Activated CD4-positive, alpha-beta T cell treated with anti-CD3 and anti-CD28 coated beads for 4 hours (primary cell): ENCODE measurements at regions not wholly inside any gene's neighbourhood (a gene's known extent, or its start where the extent isn't known, plus 50 kb on each side); places are given as distances from the start of the nearest gene placed in this dataset.
"Not testable (repeated sequence)": the region's sequence is repeated elsewhere in the genome, so short reads cannot be mapped to it uniquely, and the experiment has no call there.

Source experiments
- DNase-seq, 2 donors: peaks; one replicate each; pipeline ENCODE4 v3.0.0-alpha.2; 2020

DNA sequence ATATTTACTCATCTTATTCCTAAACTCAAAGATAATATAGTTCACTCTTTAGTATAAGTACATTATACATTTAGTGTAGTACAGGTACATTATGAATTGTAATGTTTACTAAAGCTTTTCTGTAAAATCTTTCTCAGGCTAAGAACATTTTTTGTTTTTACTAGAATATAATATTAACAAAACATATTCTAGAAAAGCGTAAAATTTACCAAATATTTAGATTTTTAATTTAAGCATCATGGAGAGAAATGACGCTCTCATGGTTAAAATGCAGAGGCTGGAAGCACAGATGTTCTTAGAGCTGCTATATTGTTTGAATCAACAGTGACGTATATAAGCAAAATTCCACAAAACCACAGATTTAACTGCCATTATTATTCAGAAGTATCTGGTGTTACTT, 54.7 kb upstream of the NBPF15 start:
- DNase-seq, result not testable (repeated sequence)

- not testable (repeated sequence) for DNase-seq
Observed at GRCh38 chr1:144516906-144517305, 55.4 kb upstream of the NBPF15 start.

DNA sequence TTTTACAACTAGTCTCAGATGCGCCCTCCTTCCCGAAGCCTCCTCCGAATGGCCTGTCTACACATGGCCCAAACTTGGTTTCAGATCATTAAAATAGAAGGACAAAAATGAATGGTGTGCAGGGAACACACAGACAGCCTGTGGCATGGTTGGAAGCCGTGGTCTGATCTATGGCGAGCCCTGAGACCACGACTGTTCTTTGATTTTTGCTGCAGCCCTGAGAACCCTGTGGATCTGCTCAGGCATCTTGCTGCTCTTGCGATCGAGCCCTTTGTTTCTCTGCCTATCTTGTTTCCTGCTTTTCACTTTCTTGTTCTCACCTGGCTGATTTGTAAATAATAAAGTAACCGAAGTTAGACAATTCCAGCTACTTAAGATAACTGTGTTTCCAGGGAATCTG, 57.0 kb upstream of the NBPF15 start:
- not testable (repeated sequence) for DNase-seq

- not testable (repeated sequence) for DNase-seq
Observed at GRCh38 chr1:144519528-144520189, 58.2 kb upstream of the NBPF15 start.

GRCh38 chr1:144523661-144524407, 62.4 kb upstream of the NBPF15 start:
- DNase-seq, result peak; percentile 37 to 56

DNA sequence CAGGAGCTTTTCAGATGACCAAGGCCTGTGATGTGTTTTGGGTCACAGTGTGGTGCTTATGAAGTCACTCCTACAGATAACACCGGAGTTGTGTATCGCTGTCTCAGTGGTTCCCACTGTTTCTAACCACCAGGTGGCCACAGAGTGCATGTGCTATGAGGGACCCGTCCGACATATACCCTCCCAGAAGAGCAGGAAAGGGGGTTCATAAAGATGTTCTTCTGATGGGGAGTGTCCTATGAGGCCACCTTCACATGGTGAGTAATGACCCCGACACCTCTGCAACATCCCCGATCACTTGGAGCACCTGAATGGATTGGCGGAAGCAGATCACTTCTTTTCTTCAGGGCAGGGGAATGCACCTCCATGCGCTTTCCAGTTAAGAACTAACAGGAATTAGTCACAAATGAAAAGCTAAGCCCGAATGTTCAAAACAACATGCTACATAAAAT, 60.5 kb upstream of the PPIAL4F start:
- DNase-seq, result peak in 1 of 2 donors; percentile 13

DNA sequence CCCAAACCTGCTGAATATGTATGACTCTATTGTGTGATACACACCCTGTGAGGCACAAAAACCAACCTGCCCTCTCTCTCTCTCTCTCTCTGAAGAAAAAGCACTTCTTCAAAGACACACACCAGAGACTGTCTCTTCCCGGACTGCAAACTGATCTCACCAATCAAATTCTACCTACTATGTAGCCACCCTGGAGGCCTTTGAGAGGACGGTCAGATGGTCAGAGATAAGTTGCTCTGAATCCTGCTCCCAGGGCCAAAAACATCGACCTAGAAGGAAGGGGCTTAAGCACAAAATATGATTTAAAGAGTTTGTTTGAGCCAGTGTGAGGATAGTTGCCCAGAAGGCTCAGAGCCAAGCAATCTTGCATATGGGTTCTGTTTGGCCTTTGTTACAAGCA, 59.2 kb upstream of the PPIAL4F start:
- not testable (repeated sequence) for DNase-seq

DNA sequence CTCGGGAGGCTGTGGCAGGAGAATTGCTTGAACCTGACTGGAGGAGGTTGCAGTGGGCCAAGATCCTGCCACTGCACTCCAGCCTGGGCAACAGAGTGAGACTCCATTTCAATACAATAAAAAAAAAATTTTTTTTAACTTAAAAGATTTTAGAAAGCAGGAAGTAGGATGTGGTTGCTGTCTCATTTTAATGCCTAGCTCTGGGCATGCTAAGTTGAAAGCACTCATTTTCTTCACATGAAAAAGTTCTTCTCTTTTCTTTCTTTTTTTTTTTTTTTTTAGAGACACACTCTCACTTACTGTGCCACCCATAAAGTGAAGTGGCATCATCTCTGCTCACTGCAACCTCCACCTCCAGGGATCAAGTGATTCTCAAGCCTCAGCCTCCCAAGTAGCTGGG, 58.4 kb upstream of the PPIAL4F start:
- not testable (repeated sequence) for DNase-seq

GRCh38 chr1:144536677-144537076, 56.0 kb upstream of the PPIAL4F start:
- not testable (repeated sequence) for DNase-seq

- not testable (repeated sequence) for DNase-seq
Observed at GRCh38 chr1:144537234-144537633, 55.5 kb upstream of the PPIAL4F start.

DNA sequence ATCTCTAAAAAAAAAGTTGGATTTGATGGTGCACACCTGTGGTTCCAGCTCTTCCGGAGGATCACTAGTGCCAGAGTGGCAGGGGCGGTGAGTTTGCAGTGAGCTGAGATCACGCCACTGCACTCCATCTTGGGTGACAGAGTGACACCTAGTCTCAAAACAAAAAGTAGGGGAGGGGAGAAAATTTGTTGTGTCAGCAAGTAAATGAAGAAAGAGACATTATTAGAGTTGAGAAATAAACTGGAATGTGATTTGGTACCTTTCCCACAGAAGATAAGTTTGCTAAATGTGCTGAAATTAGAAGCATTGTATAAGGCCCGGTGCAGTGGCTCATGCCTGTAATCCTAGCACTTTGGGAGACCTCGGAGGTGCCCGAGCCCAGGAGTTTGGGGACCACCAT, 54.0 kb upstream of the PPIAL4F start:
- DNase-seq, result not testable (repeated sequence)

- DNase-seq, result not testable (repeated sequence)
Observed at GRCh38 chr1:144539191-144539960, 53.3 kb upstream of the PPIAL4F start.
